ENCODE measurements at regions not wholly inside any gene's neighbourhood (a gene's known extent, or its start where the extent isn't known, plus 50 kb on each side); places are given as distances from the start of the nearest gene placed in this dataset.
A peak's percentile ranks its signal among the peaks of the same experiment; 100 is the strongest.

GRCh38 chr16:7026639-7027038 is 306.0 kb upstream of the RBFOX1 start:
- Histone ChIP-seq H2AFZ (no peak overlapping the region), H3K27me3 (replicated peaks; ENCODE audit: insufficient read depth) (no peaks in the 10 kb centered on the region), H3K36me3 (ENCODE audit: low read depth) (no peaks in the 10 kb centered on the region), H3K4me2 (ENCODE audit: unreplicated experiment) (no peak overlapping the region), H3K9me2 (ENCODE audit: insufficient read depth) (no peaks in the 10 kb centered on the region), H3F3A (ENCODE audit: insufficient read depth) (no peaks in the 10 kb centered on the region), H3K9ac (no peak overlapping the region), H3K79me2 (ENCODE audit: insufficient read depth) (no peaks in the 10 kb centered on the region), H4K20me1 (ENCODE audit: insufficient read depth) (no peaks in the 10 kb centered on the region), H3K9me3 (ENCODE audit: low read depth) (no peaks in the 10 kb centered on the region), H3K4me1 (ENCODE audit: insufficient read depth) (no peaks in the 10 kb centered on the region), H3K4me3 (no peak overlapping the region), H3K27ac (no peak overlapping the region)
- 8 to 16% methylated on average over 6 of the region's 6 CpGs for WGBS, 2 experiments (ENCODE audit: low coverage in 1 of 2, low lambda C conversion rate in 2 of 2, missing lambda C conversion rate in 2 of 2)
- DNase-seq = no peak
- in situ Hi-C loops (cut with MboI) = no loop called here
- TF ChIP-seq EZH2phosphoT487 (IDR thresholded peaks at IDR 0.05; ENCODE audit: insufficient read depth, low read depth) (no peak), EZH2 (IDR thresholded peaks at IDR 0.05; ENCODE audit: insufficient read depth, poor library complexity, severe bottlenecking) (no peak)

- 6 to 8% methylated on average over 7 of the region's 7 CpGs for WGBS, 2 experiments (ENCODE audit: low coverage in 1 of 2, low lambda C conversion rate in 2 of 2, missing lambda C conversion rate in 2 of 2)
- Histone ChIP-seq H3K9me3 (ENCODE audit: low read depth) (no peaks in the 10 kb centered on the region), H3K79me2 (ENCODE audit: insufficient read depth) (no peaks in the 10 kb centered on the region), H3K4me1 (ENCODE audit: insufficient read depth) (no peaks in the 10 kb centered on the region), H3K27ac (no peak overlapping the region), H3K4me3 (no peak overlapping the region), H3K9ac (no peak overlapping the region), H3K9me2 (ENCODE audit: insufficient read depth) (no peaks in the 10 kb centered on the region), H4K20me1 (ENCODE audit: insufficient read depth) (no peaks in the 10 kb centered on the region), H3F3A (ENCODE audit: insufficient read depth) (no peaks in the 10 kb centered on the region), H3K36me3 (ENCODE audit: low read depth) (no peaks in the 10 kb centered on the region), H2AFZ (no peak overlapping the region), H3K4me2 (ENCODE audit: unreplicated experiment) (no peak overlapping the region), H3K27me3 (replicated peaks; ENCODE audit: insufficient read depth) (no peaks in the 10 kb centered on the region)
- in situ Hi-C loops (cut with MboI) = no loop called here
- peak; percentile 53 for DNase-seq
- TF ChIP-seq EZH2 (IDR thresholded peaks at IDR 0.05; ENCODE audit: insufficient read depth, poor library complexity, severe bottlenecking) = no peak
- TF ChIP-seq EZH2phosphoT487 (IDR thresholded peaks at IDR 0.05; ENCODE audit: insufficient read depth, low read depth) = no peak
Observed at GRCh38 chr16:7025616-7026190, 306.9 kb upstream of the RBFOX1 start.

DNA sequence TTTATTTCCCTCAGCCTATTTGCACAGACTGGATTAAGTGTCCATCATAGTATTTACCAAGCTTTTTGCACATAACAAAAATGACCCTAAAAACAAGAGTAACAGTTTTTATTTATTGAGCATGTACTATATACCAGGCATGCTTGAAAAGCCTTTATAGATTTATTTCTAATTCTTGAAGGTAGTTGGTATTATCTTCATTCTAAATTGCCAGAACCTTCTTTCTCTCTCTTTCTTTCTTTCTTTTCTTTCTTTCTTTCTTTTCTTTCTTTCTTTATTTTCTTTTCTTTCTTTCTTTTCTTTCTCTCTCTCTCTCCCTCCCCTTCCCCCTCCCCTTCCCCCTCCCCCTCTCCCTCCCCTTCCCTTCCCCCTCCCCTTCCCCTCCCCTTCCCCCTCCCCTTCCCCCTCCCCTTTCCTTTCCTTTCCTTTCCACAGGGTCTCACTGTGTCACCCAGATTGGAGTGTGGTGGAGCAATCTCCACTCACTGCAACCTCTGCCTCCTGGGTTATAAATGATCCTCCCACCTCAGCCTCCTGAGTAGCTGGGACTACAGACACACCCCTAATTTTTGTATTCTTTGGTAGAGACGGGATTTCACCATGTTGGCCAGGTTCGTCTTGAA is 310.9 kb upstream of the RBFOX1 start:
- in situ Hi-C loops (cut with MboI) = no loop called here
- Histone ChIP-seq H3K4me1 (ENCODE audit: insufficient read depth) (no peaks in the 10 kb centered on the region), H3K27ac (no peak overlapping the region), H3K4me3 (no peak overlapping the region), H3K9me2 (ENCODE audit: insufficient read depth) (no peaks in the 10 kb centered on the region), H3K27me3 (replicated peaks; ENCODE audit: insufficient read depth) (no peaks in the 10 kb centered on the region), H3F3A (ENCODE audit: insufficient read depth) (no peaks in the 10 kb centered on the region), H3K9me3 (ENCODE audit: low read depth) (no peaks in the 10 kb centered on the region), H2AFZ (no peak overlapping the region), H3K36me3 (ENCODE audit: low read depth) (no peaks in the 10 kb centered on the region), H3K4me2 (ENCODE audit: unreplicated experiment) (no peak overlapping the region), H4K20me1 (ENCODE audit: insufficient read depth) (no peaks in the 10 kb centered on the region), H3K9ac (no peak overlapping the region), H3K79me2 (ENCODE audit: insufficient read depth) (no peaks in the 10 kb centered on the region)
- WGBS, 2 experiments (ENCODE audit: low coverage in 1 of 2, low lambda C conversion rate in 2 of 2, missing lambda C conversion rate in 2 of 2) = 11 to 13% methylated on average over 2 of the region's 2 CpGs
- TF ChIP-seq EZH2phosphoT487 (IDR thresholded peaks at IDR 0.05; ENCODE audit: insufficient read depth, low read depth) (no peak), EZH2 (IDR thresholded peaks at IDR 0.05; ENCODE audit: insufficient read depth, poor library complexity, severe bottlenecking) (no peak)
- DNase-seq = no peak

DNA sequence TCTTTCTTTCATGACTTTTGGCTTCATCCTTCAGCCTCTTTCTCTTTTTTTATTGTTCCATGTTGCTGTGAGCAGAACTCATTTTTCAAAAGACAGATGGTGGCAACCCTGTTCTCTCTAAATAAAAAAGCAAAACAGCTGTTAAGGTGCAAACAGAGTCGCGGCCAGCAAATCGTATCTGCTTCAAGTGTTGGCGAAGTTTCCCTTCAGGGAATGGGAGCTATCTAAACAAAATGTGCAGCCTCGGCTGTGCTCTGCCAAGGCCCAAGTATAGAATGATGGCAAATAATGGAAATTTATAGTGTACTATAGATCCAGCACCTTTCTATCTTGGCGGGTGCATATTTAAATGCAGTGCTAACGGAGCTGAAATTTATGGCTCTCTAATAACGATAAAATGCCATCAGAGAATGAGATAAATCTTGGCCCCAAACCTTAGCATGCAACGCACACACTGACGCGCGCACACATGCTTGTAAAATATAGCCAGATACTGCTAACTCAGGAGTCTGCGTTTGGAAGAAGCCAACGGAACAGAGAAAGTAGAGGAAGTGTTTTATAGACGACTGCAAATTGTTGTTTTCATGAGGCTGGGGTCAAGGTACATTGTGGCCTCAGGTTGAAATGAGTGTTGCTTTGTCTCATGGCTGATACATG is 315.5 kb upstream of the RBFOX1 start:
- H3K36me3 ChIP-seq (ENCODE audit: low read depth) = no peaks in the 10 kb centered on the region
- H3K79me2 ChIP-seq (ENCODE audit: insufficient read depth) = no peaks in the 10 kb centered on the region
- 21 to 34% methylated on average over 15 of the region's 15 CpGs for WGBS, 2 experiments (ENCODE audit: low coverage in 1 of 2, low lambda C conversion rate in 2 of 2, missing lambda C conversion rate in 2 of 2)
- H3K9me2 ChIP-seq (ENCODE audit: insufficient read depth) = no peaks in the 10 kb centered on the region
- no peak overlapping the region for H3K4me3 ChIP-seq
- H3K27me3 ChIP-seq (replicated peaks; ENCODE audit: insufficient read depth) = no peaks in the 10 kb centered on the region
- in situ Hi-C loops (cut with MboI) = no loop called here
- H3F3A ChIP-seq (ENCODE audit: insufficient read depth) = no peaks in the 10 kb centered on the region
- no peak for DNase-seq
- no peak overlapping the region for H3K4me2 ChIP-seq (ENCODE audit: unreplicated experiment)
- H3K4me1 ChIP-seq (ENCODE audit: insufficient read depth) = no peaks in the 10 kb centered on the region
- H3K9ac ChIP-seq = no peak overlapping the region
- H3K27ac ChIP-seq = no peak overlapping the region
- no peak overlapping the region for H2AFZ ChIP-seq
- no peaks in the 10 kb centered on the region for H4K20me1 ChIP-seq (ENCODE audit: insufficient read depth)
- no peaks in the 10 kb centered on the region for H3K9me3 ChIP-seq (ENCODE audit: low read depth)
- no peak for TF ChIP-seq EZH2 (IDR thresholded peaks at IDR 0.05; ENCODE audit: insufficient read depth, poor library complexity, severe bottlenecking)
- no peak for TF ChIP-seq EZH2phosphoT487 (IDR thresholded peaks at IDR 0.05; ENCODE audit: insufficient read depth, low read depth)

All from GM23248 (cell line).